Gastroesophageal sphincter (tissue), 4 donors: ENCODE measurements at regions not wholly inside any gene's neighbourhood (a gene's known extent, or its start where the extent isn't known, plus 50 kb on each side); places are given as distances from the start of the nearest gene placed in this dataset.

Experiments
- ATAC-seq: fragments of 150-250 bp; one replicate; pipeline ENCODE4 v1.9.1; 2016; ENCODE audit warnings: mild to moderate bottlenecking, moderate library complexity
- H3K27ac ChIP-seq, 4 donors: fragments of 200-600 bp; sonication (generic) in 3 of 4; 1 replicate in 3 of 4; 2 replicates in 1 of 4; pipeline ENCODE4 v1.5.1; 2016 to 2019
- H3K27me3 ChIP-seq: fragments of 200-600 bp; sonication (generic); one replicate; pipeline ENCODE4 v1.5.1; 2019
- H3K36me3 ChIP-seq, 2 donors: fragments of 200-600 bp; sonication (generic); one replicate each; pipeline ENCODE4 v1.5.1; 2019; ENCODE audit warnings: control low read depth in 1 of 2
- H3K4me1 ChIP-seq, 3 donors: fragments of 200-600 bp; sonication (generic); 1 replicate in 2 of 3; 2 replicates in 1 of 3; pipeline ENCODE4 v1.5.1; 2016 to 2019; ENCODE audit warnings: control low read depth in 2 of 3
- H3K4me3 ChIP-seq, 2 donors: fragments of 200-600 bp; sonication (generic); one replicate each; pipeline ENCODE4 v1.5.1; 2019; ENCODE audit warnings: mild to moderate bottlenecking in 1 of 2, moderate library complexity in 1 of 2
- H3K9me3 ChIP-seq, 3 donors: fragments of 200-600 bp; sonication (generic); one replicate each; pipeline ENCODE4 v1.5.1; 2017 to 2019; ENCODE audit warnings: control low read depth in 2 of 3
- CTCF ChIP-seq, 4 experiments: fragments of 200-600 bp in 2 of 4; fragments of 450-650 bp in 2 of 4; sonication (generic) in 1 of 4; IDR thresholded peaks; one replicate each; pipeline ENCODE4 v1.5.1; 2017 to 2019; ENCODE audit warnings: antibody characterized with exemption in 4 of 4, mild to moderate bottlenecking in 2 of 4, moderate library complexity in 2 of 4
- EP300 ChIP-seq: sonication (generic); formaldehyde crosslinking; IDR thresholded peaks from one replicate; pipeline ENCODE4 v1.6.1; 2017; ENCODE audit warnings: antibody characterized with exemption, mild to moderate bottlenecking
- POLR2A ChIP-seq, 2 donors: fragments of 450-650 bp; IDR thresholded peaks; one replicate each; pipeline ENCODE4 v1.6.1; 2017; ENCODE audit warnings: antibody characterized with exemption in 2 of 2, mild to moderate bottlenecking in 2 of 2, moderate library complexity in 1 of 2
- POLR2AphosphoS5 ChIP-seq: sonication (generic); formaldehyde crosslinking; IDR thresholded peaks from one replicate; pipeline ENCODE4 v1.6.1; 2017; ENCODE audit warnings: antibody characterized with exemption
- WGBS, 2 donors: methylation state at CpG; one replicate each; pipeline ENCODE4 v1.1.5; 2018; ENCODE audit warnings: low coverage in 1 of 2; 5-methylcytosine and 5-hydroxymethylcytosine counted together

- H3K27me3 ChIP-seq, result no peaks in the 10 kb centered on the region
- H3K27ac ChIP-seq, result no peak overlapping the region
- H3K4me1 ChIP-seq, result peaks cover 0 to 4% (median 0%) of the 10 kb centered on the region in 3 donors
- ATAC-seq, result no peak
- H3K4me3 ChIP-seq, result no peak overlapping the region
- H3K9me3 ChIP-seq, result no peaks in the 10 kb centered on the region
- no peaks in the 10 kb centered on the region for H3K36me3 ChIP-seq
- TF ChIP-seq CTCF (IDR thresholded peaks at IDR 0.05), result no peak
- TF ChIP-seq POLR2AphosphoS5, result no peak
- TF ChIP-seq POLR2A (IDR thresholded peaks at IDR 0.05), result no peak
- no peak for TF ChIP-seq EP300
Measured at GRCh38 chr9:18250053-18250452, 223.9 kb upstream of the ADAMTSL1 start.

DNA sequence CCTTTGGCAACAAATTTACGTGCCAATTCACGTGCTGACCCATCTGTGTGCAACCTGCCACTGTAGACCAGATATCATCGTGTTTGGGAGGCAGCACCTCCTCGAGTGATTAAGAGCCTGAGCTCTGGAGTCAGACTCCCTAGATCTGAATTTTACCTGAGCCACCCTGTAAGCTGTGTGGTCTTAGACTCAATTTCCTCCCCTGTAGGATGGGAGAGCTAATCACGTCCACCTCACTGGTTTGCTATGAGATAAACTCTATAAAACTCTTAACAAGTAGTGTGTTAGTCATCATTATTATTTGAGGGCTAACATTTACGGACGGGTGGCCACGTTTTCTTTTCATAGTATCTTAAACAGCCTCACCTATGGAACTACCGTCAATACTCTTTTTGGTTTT is 220.0 kb upstream of the ADAMTSL1 start:
- no peaks in the 10 kb centered on the region for H3K9me3 ChIP-seq
- 73 to 82% methylated on average over 8 to 9 of the region's 9 CpGs for WGBS, 2 donors
- H3K4me3 ChIP-seq, result no peak overlapping the region
- no peak for TF ChIP-seq CTCF (IDR thresholded peaks at IDR 0.05)
- TF ChIP-seq POLR2A (IDR thresholded peaks at IDR 0.05), result no peak
- TF ChIP-seq EP300, result no peak
- peak overlapping the region in 1 of 4 donors; percentile 48 for H3K27ac ChIP-seq
- H3K4me1 ChIP-seq, result peaks cover 2 to 23% (median 6%) of the 10 kb centered on the region in 3 donors
- H3K27me3 ChIP-seq, result no peaks in the 10 kb centered on the region
- ATAC-seq, result no peak
- no peaks in the 10 kb centered on the region for H3K36me3 ChIP-seq

DNA sequence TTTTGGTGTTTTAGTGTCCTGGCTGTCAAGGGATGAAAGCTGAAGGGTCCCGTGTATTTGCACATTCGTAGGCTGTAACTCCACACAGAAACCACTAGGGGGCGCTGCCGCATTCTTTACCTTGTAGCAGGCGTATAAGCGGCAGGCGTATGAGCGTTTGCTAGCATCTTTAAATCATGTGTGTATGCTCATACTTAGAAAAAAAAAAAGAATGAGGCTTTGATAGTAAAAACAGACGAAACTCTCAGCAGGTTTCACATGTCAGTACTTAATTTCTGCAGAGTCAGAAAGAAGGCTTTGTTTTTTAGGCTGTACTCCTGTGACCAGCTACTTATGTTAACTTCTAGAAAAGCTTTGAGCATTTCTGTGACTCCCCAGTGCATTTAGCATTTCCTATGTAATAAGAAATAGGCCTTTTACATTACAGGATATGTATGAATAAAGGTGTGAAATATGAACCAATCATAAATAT is 218.8 kb upstream of the ADAMTSL1 start:
- TF ChIP-seq CTCF (IDR thresholded peaks at IDR 0.05) (peak; percentile 93 to 97 (median 95)), POLR2AphosphoS5 (no peak)
- 0% methylated on average over 9 of the region's 9 CpGs for WGBS, 2 donors
- ATAC-seq, result peak; percentile 70
- Histone ChIP-seq H3K9me3 (no peaks in the 10 kb centered on the region), H3K36me3 (no peaks in the 10 kb centered on the region), H3K4me1 (peaks cover 2 to 31% (median 6%) of the 10 kb centered on the region in 3 donors), H3K27me3 (no peaks in the 10 kb centered on the region), H3K27ac (no peak overlapping the region), H3K4me3 (no peak overlapping the region)

- Histone ChIP-seq H3K36me3 (no peaks in the 10 kb centered on the region), H3K9me3 (no peaks in the 10 kb centered on the region), H3K4me1 (peaks cover 2 to 37% (median 6%) of the 10 kb centered on the region in 3 donors), H3K4me3 (no peak overlapping the region), H3K27ac (no peak overlapping the region), H3K27me3 (no peaks in the 10 kb centered on the region)
- WGBS, 2 donors, result 66 to 68% methylated on average over 2 to 4 of the region's 4 CpGs
- ATAC-seq, result no peak
- TF ChIP-seq EP300, result no peak
Measured at GRCh38 chr9:18255747-18256146, 218.2 kb upstream of the ADAMTSL1 start.

DNA sequence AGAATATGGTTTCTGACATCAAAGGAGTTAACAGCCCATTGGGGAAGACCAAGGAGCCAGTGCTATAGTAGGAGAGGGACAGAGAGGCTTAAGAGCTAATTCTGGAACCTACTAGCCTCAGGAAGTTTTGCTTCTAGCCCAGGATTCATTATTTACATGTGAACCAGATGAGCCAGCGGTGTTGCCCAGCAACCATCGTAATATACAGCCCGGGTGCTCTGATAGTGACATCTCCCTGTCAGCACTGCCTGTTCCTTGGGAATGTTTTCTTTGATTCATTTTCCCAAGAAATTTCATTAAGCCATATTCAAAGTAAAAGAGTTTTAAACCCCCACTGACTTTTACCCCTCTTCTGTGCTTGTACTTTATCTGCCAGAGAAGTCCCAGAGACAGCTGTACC is 217.4 kb upstream of the ADAMTSL1 start:
- H3K36me3 ChIP-seq, result no peaks in the 10 kb centered on the region
- ATAC-seq, result no peak
- peaks cover 5 to 45% (median 6%) of the 10 kb centered on the region in 3 donors for H3K4me1 ChIP-seq
- H3K27ac ChIP-seq, result no peak overlapping the region
- no peak overlapping the region for H3K4me3 ChIP-seq
- TF ChIP-seq POLR2AphosphoS5 (no peak), CTCF (IDR thresholded peaks at IDR 0.05) (no peak), EP300 (no peak), POLR2A (IDR thresholded peaks at IDR 0.05) (no peak)
- H3K27me3 ChIP-seq, result no peaks in the 10 kb centered on the region
- 38 to 56% methylated on average over 2 to 3 of the region's 3 CpGs for WGBS, 2 donors
- H3K9me3 ChIP-seq, result no peaks in the 10 kb centered on the region
